Panc1 (cell line): ENCODE measurements at regions not wholly inside any gene's neighbourhood (a gene's known extent, or its start where the extent isn't known, plus 50 kb on each side); places are given as distances from the start of the nearest gene placed in this dataset.

ENCODE experiments used
- ATAC-seq: fragments of 200-7000 bp; cut with Tn5 transposase; 2 replicates; pipeline ENCODE4 v1.9.1; 2020; ENCODE audit warnings: mild to moderate bottlenecking, moderate library complexity
- BruUV-seq: library from RNA; stranded (reverse); fragments of 400-500 nt; replicated peaks from 2 replicates; lab custom pipeline; 2021; lab: Mats Ljungman, UMichigan
- CTCF ChIA-PET: fragments of 300-600 bp; sonication (Branson Sonifier 250); formaldehyde crosslinking; loops from one replicate; lab custom pipeline; 2022; ENCODE audit warnings: antibody characterized with exemption; lab: Charles Lee
- POLR2A ChIA-PET: fragments of 300-600 bp; sonication (Branson Sonifier 250); formaldehyde crosslinking; loops from one replicate; lab custom pipeline; 2022; ENCODE audit warnings: antibody characterized with exemption; lab: Charles Lee
- DNase-seq: peaks from one replicate; pipeline ENCODE4 v3.0.0-alpha.2; 2010; ENCODE audit warnings: low read depth, low spot score
- H3K27ac ChIP-seq: 2 replicates; pipeline ENCODE4 v1.5.1; 2011; ENCODE audit warnings: mild to moderate bottlenecking, low read length, inconsistent platforms
- H3K27me3 ChIP-seq: fragments of 200-500 bp; sonication (Bioruptor generic); 2 replicates; pipeline ENCODE4 v1.6.0; 2014; ENCODE audit warnings: low read length, inconsistent platforms; ENCODE audit not compliant: control insufficient read depth, insufficient read depth
- H3K36me3 ChIP-seq: fragments of 200-500 bp; sonication (Bioruptor generic); 2 replicates; pipeline ENCODE4 v1.5.1; 2014; ENCODE audit warnings: inconsistent platforms, mild to moderate bottlenecking, low read length, moderate library complexity; ENCODE audit not compliant: control insufficient read depth, insufficient read depth
- H3K4me1 ChIP-seq: 2 replicates; pipeline ENCODE4 v1.5.1; 2011; ENCODE audit warnings: inconsistent platforms, mild to moderate bottlenecking, low read length, moderate library complexity; ENCODE audit not compliant: control insufficient read depth, insufficient read depth
- H3K4me3 ChIP-seq, 2 experiments: 2 replicates each; pipeline ENCODE4 v1.5.1; 2011 to 2012; ENCODE audit warnings: low read depth in 2 of 2, low read length in 2 of 2, mild to moderate bottlenecking in 2 of 2, inconsistent platforms in 1 of 2, moderate library complexity in 1 of 2
- H3K9me3 ChIP-seq: fragments of 200-500 bp; sonication (Bioruptor generic); 2 replicates; pipeline ENCODE4 v1.5.1; 2014; ENCODE audit warnings: low read depth, mild to moderate bottlenecking, inconsistent platforms, low read length, moderate library complexity; ENCODE audit not compliant: control insufficient read depth, insufficient read depth
- CTCF ChIP-seq: fragments of 450-650 bp; IDR thresholded peaks from 2 replicates; pipeline ENCODE4 v1.5.1; 2017; ENCODE audit warnings: mild to moderate bottlenecking
- POLR2AphosphoS5 ChIP-seq: IDR thresholded peaks from 2 replicates; pipeline ENCODE4 v1.6.1; 2012; ENCODE audit warnings: mild to moderate bottlenecking, low read depth, low read length, moderate library complexity
- REST ChIP-seq, 2 experiments: IDR thresholded peaks; 2 replicates each; pipeline ENCODE4 v1.6.1; 2011 to 2012; ENCODE audit warnings: low read depth in 2 of 2, control low read depth in 1 of 2, low read length in 1 of 2, mild to moderate bottlenecking in 1 of 2, moderate library complexity in 1 of 2; ENCODE audit not compliant: insufficient read depth in 1 of 2
- SIN3A ChIP-seq: IDR thresholded peaks from 2 replicates; pipeline ENCODE4 v1.6.1; 2012; ENCODE audit warnings: low read depth, mild to moderate bottlenecking, low read length, moderate library complexity, borderline replicate concordance; ENCODE audit not compliant: insufficient read depth
- TCF7L2 ChIP-seq: IDR thresholded peaks from 2 replicates; pipeline ENCODE4 v1.6.1; 2011; ENCODE audit warnings: mild to moderate bottlenecking, low read depth, low read length, inconsistent platforms
- in situ Hi-C: cut with HindIII; loops from 2 replicates; pipeline ENCODE4 v1.10.0; 2016; ENCODE audit warnings: low sequenced_read_pairs, low pct_unique_long_range_greater_than_20kb
- intact Hi-C: fragments of 100-400 bp; cut with micrococcal nuclease; formaldehyde crosslinking; loops from one replicate; pipeline ENCODE4 v1.10.0; 2022; ENCODE audit not compliant: unreplicated experiment

- Histone ChIP-seq H3K4me1 (no peaks in the 10 kb centered on the region), H3K36me3 (no peaks in the 10 kb centered on the region), H3K27me3 (no peaks in the 10 kb centered on the region), H3K9me3 (no peaks in the 10 kb centered on the region), H3K4me3 (no peak overlapping the region), H3K27ac (no peak overlapping the region)
- in situ Hi-C loops (no loop called here), intact Hi-C loops (no loop called here)
- DNase-seq (no peak), ATAC-seq (no peak)
- ChIA-PET CTCF (no interaction called here), POLR2A (no interaction called here)
- TF ChIP-seq SIN3A (no peak), REST (IDR thresholded peaks at IDR 0.05; ENCODE audit: insufficient read depth in 1 of 2, low read depth in 2 of 2, low read length in 1 of 2) (no peak), TCF7L2 (no peak), POLR2AphosphoS5 (no peak), CTCF (no peak)
- BruUV-seq: no TSS peak
These were observed 81.6 kb upstream of the SYT6 start for GRCh38 chr1:114235281-114235680.

- no TSS peak for BruUV-seq
- no peak overlapping the region for H3K27ac ChIP-seq
- ATAC-seq (no peak), DNase-seq (no peak)
- no peaks in the 10 kb centered on the region for H3K36me3 ChIP-seq
- ChIA-PET CTCF (no interaction called here), POLR2A (no interaction called here)
- no peak for TF ChIP-seq POLR2AphosphoS5
- no peak for TF ChIP-seq TCF7L2
- no peak for TF ChIP-seq SIN3A
- no peak for TF ChIP-seq CTCF
- no peak for TF ChIP-seq REST (IDR thresholded peaks at IDR 0.05; ENCODE audit: insufficient read depth in 1 of 2, low read depth in 2 of 2, low read length in 1 of 2)
- H3K9me3 ChIP-seq: no peaks in the 10 kb centered on the region
- H3K4me1 ChIP-seq: no peaks in the 10 kb centered on the region
- intact Hi-C loops (no loop called here), in situ Hi-C loops (no loop called here)
- no peaks in the 10 kb centered on the region for H3K27me3 ChIP-seq
- H3K4me3 ChIP-seq: no peak overlapping the region
These were observed 80.9 kb upstream of the SYT6 start for GRCh38 chr1:114234408-114235124.
